GM12891 (cell line): ENCODE measurements at regions not wholly inside any gene's neighbourhood (a gene's known extent, or its start where the extent isn't known, plus 50 kb on each side); places are given as distances from the start of the nearest gene placed in this dataset.

Experiments
- DNase-seq: peaks from one replicate; pipeline ENCODE4 v3.0.0; 2011; ENCODE audit warnings: low spot score; ENCODE audit not compliant: insufficient read length
- FAIRE-seq: peaks from 2 replicates; lab custom pipeline; 2011; peaks lifted over from hg19 to GRCh38; lab: Jason Lieb, UNC
- PAX5 ChIP-seq: IDR thresholded peaks from 2 replicates; pipeline ENCODE4 v1.6.1; 2011; ENCODE audit warnings: low read length, moderate library complexity, mild to moderate bottlenecking; ENCODE audit not compliant: insufficient read depth, severe bottlenecking
- POLR2A ChIP-seq: IDR thresholded peaks from 2 replicates; pipeline ENCODE4 v1.6.1; 2011; ENCODE audit warnings: low read depth, low read length, control low read depth
- POLR2AphosphoS5 ChIP-seq: IDR thresholded peaks from 2 replicates; pipeline ENCODE4 v1.6.1; 2011; ENCODE audit warnings: low read depth, low read length, control low read depth
- POU2F2 ChIP-seq: IDR thresholded peaks from 2 replicates; pipeline ENCODE4 v1.6.1; 2011; ENCODE audit warnings: low read depth, mild to moderate bottlenecking, control low read depth, low read length, moderate library complexity
- SPI1 ChIP-seq: IDR thresholded peaks from 2 replicates; pipeline ENCODE4 v1.6.1; 2011; ENCODE audit warnings: low read depth, low read length, control low read depth
- TAF1 ChIP-seq: IDR thresholded peaks from 2 replicates; pipeline ENCODE4 v1.6.1; 2011; ENCODE audit warnings: low read depth, low read length, control low read depth

- no peak for DNase-seq
- TF ChIP-seq PAX5 (no peak), POU2F2 (no peak), SPI1 (no peak), POLR2AphosphoS5 (no peak), POLR2A (no peak), TAF1 (no peak)
- FAIRE-seq, result no peak
These were observed 60.1 kb upstream of the OTX2 start for GRCh38 chr14:56870336-56870735.

GRCh38 chr14:56868660-56869059, 58.4 kb upstream of the OTX2 start:
- TF ChIP-seq POU2F2, result no peak
- no peak for TF ChIP-seq TAF1
- TF ChIP-seq POLR2AphosphoS5, result no peak
- TF ChIP-seq PAX5, result no peak
- TF ChIP-seq POLR2A, result no peak
- TF ChIP-seq SPI1, result no peak
- DNase-seq (no peak), FAIRE-seq (no peak)

- no peak for DNase-seq
- no peak for TF ChIP-seq POU2F2
- no peak for TF ChIP-seq TAF1
- no peak for TF ChIP-seq SPI1
- no peak for TF ChIP-seq PAX5
- TF ChIP-seq POLR2A, result no peak
- no peak for TF ChIP-seq POLR2AphosphoS5
- FAIRE-seq, result no peak
These were observed 52.6 kb upstream of the OTX2 start for GRCh38 chr14:56862836-56863235.

GRCh38 chr14:56860441-56860840, 50.2 kb upstream of the OTX2 start:
- DNase-seq (no peak), FAIRE-seq (no peak)
- no peak for TF ChIP-seq POU2F2
- TF ChIP-seq PAX5, result no peak
- TF ChIP-seq SPI1, result no peak
- no peak for TF ChIP-seq POLR2A
- TF ChIP-seq TAF1, result no peak
